ENCODE measurements at regions not wholly inside any gene's neighbourhood (a gene's known extent, or its start where the extent isn't known, plus 50 kb on each side); places are given as distances from the start of the nearest gene placed in this dataset.

GRCh38 chr6:153563001-153563400 lies 431.9 kb upstream of the RGS17 start:
- no peak for TF ChIP-seq CTCF (conservative IDR thresholded peaks at IDR 0.05; ENCODE audit: low read depth, low read length)
- no peak for TF ChIP-seq POLR2A (IDR thresholded peaks at IDR 0.05; ENCODE audit: low read depth, low read length)
- no peak for TF ChIP-seq RAD21 (IDR thresholded peaks at IDR 0.05; ENCODE audit: low read length)
- no peak for TF ChIP-seq RFX5 (IDR thresholded peaks at IDR 0.05; ENCODE audit: low read depth, low read length)
- no peak for TF ChIP-seq MAFK (IDR thresholded peaks at IDR 0.05; ENCODE audit: low read depth, low read length)
- no peak for TF ChIP-seq USF2 (IDR thresholded peaks at IDR 0.05; ENCODE audit: low read depth, low read length)
- TF ChIP-seq CEBPB (IDR thresholded peaks at IDR 0.05; ENCODE audit: low read depth, low read length) = no peak
- no peak for TF ChIP-seq SMC3 (IDR thresholded peaks at IDR 0.05; ENCODE audit: low read depth, low read length)
- no peak for TF ChIP-seq CHD1 (IDR thresholded peaks at IDR 0.05; ENCODE audit: low read depth, low read length)
- TF ChIP-seq BHLHE40 (IDR thresholded peaks at IDR 0.05; ENCODE audit: low read depth, low read length) = no peak
- no peak for TF ChIP-seq RCOR1 (IDR thresholded peaks at IDR 0.05; ENCODE audit: insufficient replicate concordance, low read length)
